Left lung (tissue), 4 donors: ENCODE measurements at regions not wholly inside any gene's neighbourhood (a gene's known extent, or its start where the extent isn't known, plus 50 kb on each side); places are given as distances from the start of the nearest gene placed in this dataset.

ENCODE experiments used
- ATAC-seq: fragments of 200-7000 bp; cut with Tn5 transposase; one replicate; pipeline ENCODE4 v1.9.1; 2020; ENCODE audit warnings: moderate library complexity
- DNase-seq, 4 donors: peaks; one replicate each; pipeline ENCODE4 v3.0.0-alpha.2; 2013 to 2020
- H3K27ac ChIP-seq, 2 donors: fragments of 200-600 bp; sonication (generic) in 1 of 2; one replicate each; pipeline versions ENCODE4 v1.5.0 to v1.8.0; 2020 to 2021
- H3K27me3 ChIP-seq, 2 donors: fragments of 200-600 bp; sonication (generic) in 1 of 2; one replicate each; pipeline versions ENCODE4 v1.5.0 to v1.8.0; 2020 to 2021
- H3K36me3 ChIP-seq, 2 donors: fragments of 200-600 bp; sonication (generic) in 1 of 2; one replicate each; pipeline versions ENCODE4 v1.5.0 to v1.8.0; 2020 to 2021
- H3K4me1 ChIP-seq, 2 donors: fragments of 200-600 bp; one replicate each; pipeline ENCODE4 v1.8.0; 2021
- H3K4me3 ChIP-seq, 2 donors: fragments of 200-600 bp; sonication (generic) in 1 of 2; one replicate each; pipeline versions ENCODE4 v1.5.0 to v1.8.0; 2020 to 2021; ENCODE audit warnings: mild to moderate bottlenecking in 1 of 2
- H3K9me3 ChIP-seq, 2 donors: fragments of 200-600 bp; sonication (generic) in 1 of 2; one replicate each; pipeline versions ENCODE4 v1.5.0 to v1.8.0; 2020 to 2021
- CTCF ChIP-seq, 2 donors: fragments of 200-600 bp; sonication (generic) in 1 of 2; IDR thresholded peaks; one replicate each; pipeline versions ENCODE4 v1.5.0 to v1.8.0; 2021; ENCODE audit warnings: antibody characterized with exemption in 2 of 2
- intact Hi-C, 2 donors: fragments of 100-400 bp; cut with DNase I; formaldehyde crosslinking; loops; one replicate each; pipeline versions ENCODE4 v1.11.2 to v1.14.2; 2022
- donor health status: DM: no; HTN: yes; CAD: no.
- donor health status: DM: no; HTN: no; CAD: no.

GRCh38 chr6:68468244-68468884 lies 166.7 kb upstream of the ADGRB3 start:
- no peaks in the 10 kb centered on the region for H3K9me3 ChIP-seq
- TF ChIP-seq CTCF (IDR thresholded peaks at IDR 0.05) = no peak
- ATAC-seq (no peak), DNase-seq (no peak)
- no peaks in the 10 kb centered on the region for H3K4me1 ChIP-seq
- no peaks in the 10 kb centered on the region for H3K36me3 ChIP-seq
- no peak overlapping the region for H3K27ac ChIP-seq
- intact Hi-C loops = no loop called here
- H3K27me3 ChIP-seq = no peaks in the 10 kb centered on the region
- H3K4me3 ChIP-seq = no peak overlapping the region

- H3K27ac ChIP-seq = no peak overlapping the region
- H3K4me1 ChIP-seq = no peaks in the 10 kb centered on the region
- ATAC-seq = no peak
- no peaks in the 10 kb centered on the region for H3K27me3 ChIP-seq
- intact Hi-C loops = no loop called here
- no peak for TF ChIP-seq CTCF (IDR thresholded peaks at IDR 0.05)
- peaks cover 0 to 50% of the 10 kb centered on the region in 2 donors for H3K9me3 ChIP-seq
- no peak overlapping the region for H3K4me3 ChIP-seq
- H3K36me3 ChIP-seq = no peaks in the 10 kb centered on the region
- DNase-seq = no peak
These were observed 176.6 kb upstream of the ADGRB3 start for GRCh38 chr6:68458447-68458846.

GRCh38 chr6:68447112-68447511 lies 188.0 kb upstream of the ADGRB3 start:
- Histone ChIP-seq H3K4me1 (no peaks in the 10 kb centered on the region), H3K27ac (no peak overlapping the region), H3K4me3 (no peak overlapping the region), H3K27me3 (no peaks in the 10 kb centered on the region), H3K36me3 (no peaks in the 10 kb centered on the region), H3K9me3 (peaks cover 0 to 2% of the 10 kb centered on the region in 2 donors)
- DNase-seq (no peak), ATAC-seq (no peak)
- intact Hi-C loops = no loop called here
- TF ChIP-seq CTCF (IDR thresholded peaks at IDR 0.05) = no peak

GRCh38 chr6:68445926-68446325 lies 189.2 kb upstream of the ADGRB3 start:
- no peak for TF ChIP-seq CTCF (IDR thresholded peaks at IDR 0.05)
- Histone ChIP-seq H3K9me3 (peaks cover 0 to 2% of the 10 kb centered on the region in 2 donors), H3K27me3 (no peaks in the 10 kb centered on the region), H3K4me1 (no peaks in the 10 kb centered on the region), H3K4me3 (no peak overlapping the region), H3K36me3 (no peaks in the 10 kb centered on the region), H3K27ac (no peak overlapping the region)
- ATAC-seq = no peak
- intact Hi-C loops = no loop called here
- no peak for DNase-seq

GRCh38 chr6:68443704-68444103 lies 191.4 kb upstream of the ADGRB3 start:
- Histone ChIP-seq H3K4me1 (no peaks in the 10 kb centered on the region), H3K27ac (no peak overlapping the region), H3K4me3 (no peak overlapping the region), H3K27me3 (no peaks in the 10 kb centered on the region), H3K36me3 (no peaks in the 10 kb centered on the region), H3K9me3 (no peaks in the 10 kb centered on the region)
- DNase-seq (no peak), ATAC-seq (no peak)
- no peak for TF ChIP-seq CTCF (IDR thresholded peaks at IDR 0.05)
- intact Hi-C loops = no loop called here
